Neural progenitor cell (in vitro differentiated cells): ENCODE measurements at regions not wholly inside any gene's neighbourhood (a gene's known extent, or its start where the extent isn't known, plus 50 kb on each side); places are given as distances from the start of the nearest gene placed in this dataset.

Experiments used
- CTCF ChIP-seq: fragments of 200-600 bp; sonication (generic); IDR thresholded peaks from 2 replicates; pipeline ENCODE4 v1.5.1; 2017; ENCODE audit warnings: antibody characterized with exemption, mild to moderate bottlenecking
- EZH2 ChIP-seq: fragments of 200-600 bp; sonication (generic); IDR thresholded peaks from 2 replicates; pipeline ENCODE4 v1.6.1; 2017; ENCODE audit warnings: antibody characterized with exemption, mild to moderate bottlenecking, moderate library complexity

GRCh38 chr1:163770265-163770664 lies 448.5 kb downstream of the NUF2 start:
- TF ChIP-seq CTCF (no peak), EZH2 (no peak)
